Prostate gland (tissue), 2 donors: ENCODE measurements at regions not wholly inside any gene's neighbourhood (a gene's known extent, or its start where the extent isn't known, plus 50 kb on each side); places are given as distances from the start of the nearest gene placed in this dataset.

Experiments
- DNase-seq: peaks from one replicate; pipeline ENCODE4 v3.0.0-alpha.2; 2019; ENCODE audit warnings: low spot score
- H3K27ac ChIP-seq, 2 donors: fragments of 200-600 bp; sonication (generic); 2 replicates each; pipeline ENCODE4 v1.5.1; 2017 to 2019
- H3K27me3 ChIP-seq: fragments of 200-600 bp; sonication (generic); replicated peaks from 2 replicates; pipeline ENCODE4 v1.5.1; 2019; ENCODE audit not compliant: insufficient read depth
- H3K36me3 ChIP-seq, 2 donors: fragments of 200-600 bp; sonication (generic); 1 replicate in 1 of 2; 2 replicates in 1 of 2; pipeline versions ENCODE4 v1.5.1 to v1.8.1; 2017 to 2019
- H3K4me1 ChIP-seq: fragments of 200-600 bp; sonication (generic); replicated peaks from 2 replicates; pipeline ENCODE4 v1.5.1; 2019
- H3K4me3 ChIP-seq, 2 donors: fragments of 200-600 bp; sonication (generic); 2 replicates each; pipeline ENCODE4 v1.5.1; 2017 to 2019
- H3K9me3 ChIP-seq: fragments of 200-600 bp; sonication (generic); 2 replicates; pipeline ENCODE4 v1.5.1; 2017
- POLR2A ChIP-seq: fragments of 450-650 bp; IDR thresholded peaks from one replicate; pipeline ENCODE4 v1.6.1; 2016; ENCODE audit warnings: antibody characterized with exemption, mild to moderate bottlenecking
- POLR2AphosphoS5 ChIP-seq: sonication (generic); formaldehyde crosslinking; IDR thresholded peaks from one replicate; pipeline ENCODE4 v1.6.1; 2017; ENCODE audit warnings: antibody characterized with exemption
- WGBS: methylation state at CpG from one replicate; pipeline ENCODE4 v1.1.5; 2018; 5-methylcytosine and 5-hydroxymethylcytosine counted together
- intact Hi-C: fragments of 100-400 bp; cut with DNase I; formaldehyde crosslinking; loops from one replicate; pipeline ENCODE4 v1.14.2; 2022
- TF ChIP-seq, protein P1 (sequence below), 4 experiments: fragments of 200-600 bp in 2 of 4; fragments of 450-650 bp in 2 of 4; sonication (generic) in 2 of 4; IDR thresholded peaks; 1 replicate in 3 of 4; 2 replicates in 1 of 4; pipeline ENCODE4 v1.5.1; 2016 to 2019; ENCODE audit warnings: antibody characterized with exemption in 4 of 4, mild to moderate bottlenecking in 2 of 4, moderate library complexity in 2 of 4

DNA sequence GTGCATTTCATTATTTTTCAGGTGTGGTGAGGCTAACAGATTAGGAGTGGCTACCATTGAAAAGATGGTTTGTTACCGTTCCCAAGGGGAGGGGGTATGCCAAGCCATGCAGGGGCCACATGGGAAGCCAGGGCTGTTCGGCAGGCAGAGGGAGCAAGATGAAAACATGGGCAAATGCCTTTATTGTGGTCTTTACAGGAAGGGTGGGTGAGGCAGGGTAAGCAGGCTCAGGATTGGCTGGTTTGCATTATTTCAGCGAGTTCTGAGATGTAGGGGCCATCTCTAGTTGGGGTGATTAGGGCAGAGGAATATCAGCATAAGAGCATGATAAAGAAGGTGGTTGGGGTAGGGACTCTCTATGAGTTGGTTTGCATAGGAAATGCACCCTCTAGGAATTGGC lies 117.6 kb downstream of the CCT6B start:
- intact Hi-C loops: no loop called here
- H3K27me3 ChIP-seq: no peaks in the 10 kb centered on the region
- no peak overlapping the region for H3K27ac ChIP-seq
- no peak overlapping the region for H3K4me3 ChIP-seq
- no peaks in the 10 kb centered on the region for H3K4me1 ChIP-seq
- no peaks in the 10 kb centered on the region for H3K36me3 ChIP-seq
- TF ChIP-seq POLR2AphosphoS5 (no peak), POLR2A (no peak)
- TF ChIP-seq, protein P1, sequence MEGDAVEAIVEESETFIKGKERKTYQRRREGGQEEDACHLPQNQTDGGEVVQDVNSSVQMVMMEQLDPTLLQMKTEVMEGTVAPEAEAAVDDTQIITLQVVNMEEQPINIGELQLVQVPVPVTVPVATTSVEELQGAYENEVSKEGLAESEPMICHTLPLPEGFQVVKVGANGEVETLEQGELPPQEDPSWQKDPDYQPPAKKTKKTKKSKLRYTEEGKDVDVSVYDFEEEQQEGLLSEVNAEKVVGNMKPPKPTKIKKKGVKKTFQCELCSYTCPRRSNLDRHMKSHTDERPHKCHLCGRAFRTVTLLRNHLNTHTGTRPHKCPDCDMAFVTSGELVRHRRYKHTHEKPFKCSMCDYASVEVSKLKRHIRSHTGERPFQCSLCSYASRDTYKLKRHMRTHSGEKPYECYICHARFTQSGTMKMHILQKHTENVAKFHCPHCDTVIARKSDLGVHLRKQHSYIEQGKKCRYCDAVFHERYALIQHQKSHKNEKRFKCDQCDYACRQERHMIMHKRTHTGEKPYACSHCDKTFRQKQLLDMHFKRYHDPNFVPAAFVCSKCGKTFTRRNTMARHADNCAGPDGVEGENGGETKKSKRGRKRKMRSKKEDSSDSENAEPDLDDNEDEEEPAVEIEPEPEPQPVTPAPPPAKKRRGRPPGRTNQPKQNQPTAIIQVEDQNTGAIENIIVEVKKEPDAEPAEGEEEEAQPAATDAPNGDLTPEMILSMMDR (IDR thresholded peaks at IDR 0.05): no peak
- DNase-seq: no peak
- WGBS: 71% methylated on average over 3 of the region's 3 CpGs
- no peaks in the 10 kb centered on the region for H3K9me3 ChIP-seq

DNA sequence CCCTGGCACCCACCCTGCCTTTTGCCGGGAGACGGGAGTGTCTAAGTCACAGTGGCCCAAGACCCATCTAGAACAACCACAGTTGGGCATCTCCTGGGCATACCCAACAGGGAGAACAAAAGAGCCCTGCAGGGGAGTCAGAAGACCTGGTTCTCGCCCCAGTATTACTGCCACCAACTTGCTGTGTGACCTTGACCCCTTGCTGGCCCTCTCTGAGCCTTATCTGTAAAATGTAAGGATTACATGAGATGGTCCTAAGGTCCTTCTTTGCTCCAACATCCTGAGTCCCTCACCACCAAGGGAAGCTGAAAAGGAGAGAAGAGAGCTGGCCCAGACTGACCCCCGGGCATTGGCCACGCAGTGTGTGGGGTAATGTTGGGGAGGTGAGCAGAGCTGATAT lies 119.0 kb downstream of the CCT6B start:
- H3K4me3 ChIP-seq: no peak overlapping the region
- no peaks in the 10 kb centered on the region for H3K4me1 ChIP-seq
- no peak for DNase-seq
- no peaks in the 10 kb centered on the region for H3K36me3 ChIP-seq
- TF ChIP-seq, protein P1 (IDR thresholded peaks at IDR 0.05): no peak
- TF ChIP-seq POLR2A (no peak), POLR2AphosphoS5 (no peak)
- H3K27ac ChIP-seq: no peak overlapping the region
- 95% methylated on average over 5 of the region's 5 CpGs for WGBS
- no peaks in the 10 kb centered on the region for H3K27me3 ChIP-seq
- intact Hi-C loops: no loop called here
- no peaks in the 10 kb centered on the region for H3K9me3 ChIP-seq

DNA sequence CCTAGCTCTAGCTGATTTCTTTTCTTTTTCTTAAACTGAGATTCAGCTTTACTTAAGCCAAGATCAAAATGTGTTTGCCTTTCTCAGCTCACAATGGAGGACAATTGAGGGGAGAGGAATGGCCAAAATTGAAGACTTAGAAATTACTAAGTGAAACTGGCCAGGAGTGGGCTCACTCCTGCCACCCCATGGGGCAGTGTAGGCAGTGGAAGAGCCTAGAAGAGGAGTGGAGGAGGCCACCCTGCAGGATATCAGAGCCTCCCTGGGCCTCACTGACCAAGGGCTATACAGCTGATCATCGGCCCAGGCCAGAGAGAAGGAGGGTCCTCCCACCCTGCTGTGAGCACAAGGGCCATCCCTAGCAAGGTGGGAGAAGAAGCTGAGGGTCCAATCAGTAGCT lies 119.8 kb downstream of the CCT6B start:
- DNase-seq: no peak
- H3K27ac ChIP-seq: no peak overlapping the region
- H3K4me1 ChIP-seq: no peaks in the 10 kb centered on the region
- TF ChIP-seq, protein P1 (IDR thresholded peaks at IDR 0.05): no peak
- TF ChIP-seq POLR2AphosphoS5: no peak
- TF ChIP-seq POLR2A: no peak
- H3K9me3 ChIP-seq: no peaks in the 10 kb centered on the region
- no peaks in the 10 kb centered on the region for H3K27me3 ChIP-seq
- intact Hi-C loops: no loop called here
- H3K36me3 ChIP-seq: no peaks in the 10 kb centered on the region
- H3K4me3 ChIP-seq: no peak overlapping the region
- WGBS: 73% methylated on average over 1 of the region's 1 CpG

- H3K9me3 ChIP-seq: no peaks in the 10 kb centered on the region
- no peaks in the 10 kb centered on the region for H3K4me1 ChIP-seq
- no peak overlapping the region for H3K4me3 ChIP-seq
- H3K36me3 ChIP-seq: no peaks in the 10 kb centered on the region
- WGBS: 32% methylated on average over 4 of the region's 4 CpGs
- no peaks in the 10 kb centered on the region for H3K27me3 ChIP-seq
- no peak for DNase-seq
- intact Hi-C loops: no loop called here
- H3K27ac ChIP-seq: no peak overlapping the region
- TF ChIP-seq, protein P1 (IDR thresholded peaks at IDR 0.05): no peak
- TF ChIP-seq POLR2AphosphoS5 (no peak), POLR2A (no peak)
These were observed 120.5 kb downstream of the CCT6B start for GRCh38 chr17:34840750-34841149.

GRCh38 chr17:34837876-34838478 lies 123.3 kb downstream of the CCT6B start:
- H3K27ac ChIP-seq: no peak overlapping the region
- H3K4me3 ChIP-seq: no peak overlapping the region
- TF ChIP-seq POLR2A (no peak), POLR2AphosphoS5 (no peak)
- TF ChIP-seq, protein P1 (IDR thresholded peaks at IDR 0.05): no peak
- intact Hi-C loops: no loop called here
- no peaks in the 10 kb centered on the region for H3K9me3 ChIP-seq
- no peak for DNase-seq
- H3K27me3 ChIP-seq: no peaks in the 10 kb centered on the region
- H3K36me3 ChIP-seq: no peaks in the 10 kb centered on the region
- no peaks in the 10 kb centered on the region for H3K4me1 ChIP-seq
- 72% methylated on average over 14 of the region's 14 CpGs for whole genome bisulfite sequencing
